Liver (tissue), 8 donors: ENCODE measurements at regions not wholly inside any gene's neighbourhood (a gene's known extent, or its start where the extent isn't known, plus 50 kb on each side); places are given as distances from the start of the nearest gene placed in this dataset.

Experiments
- DNase-seq: peaks from one replicate; pipeline ENCODE4 v3.0.0-alpha.2; 2017; ENCODE audit warnings: low spot score
- H3K27ac ChIP-seq, 2 donors: one replicate each; pipeline ENCODE4 v1.7.0; 2013; ENCODE audit warnings: inconsistent platforms in 2 of 2, low read length in 2 of 2, control low read depth in 1 of 2, low read depth in 1 of 2, mild to moderate bottlenecking in 1 of 2
- H3K27me3 ChIP-seq, 4 donors: one replicate each; pipeline versions ENCODE4 v1.6.1 to v1.7.0; 2013; ENCODE audit warnings: low read length in 3 of 4, inconsistent platforms in 1 of 4, mild to moderate bottlenecking in 1 of 4, moderate library complexity in 1 of 4; ENCODE audit not compliant: control insufficient read depth in 4 of 4, insufficient read depth in 4 of 4
- H3K36me3 ChIP-seq, 4 donors: one replicate each; pipeline versions ENCODE4 v1.6.1 to v1.7.0; 2013; ENCODE audit warnings: low read length in 3 of 4, mild to moderate bottlenecking in 3 of 4, low read depth in 1 of 4, moderate library complexity in 1 of 4; ENCODE audit not compliant: control insufficient read depth in 4 of 4, insufficient read depth in 3 of 4
- H3K4me1 ChIP-seq, 4 donors: one replicate each; pipeline versions ENCODE4 v1.6.1 to v1.7.0; 2013; ENCODE audit warnings: low read length in 3 of 4, mild to moderate bottlenecking in 3 of 4, moderate library complexity in 1 of 4; ENCODE audit not compliant: control insufficient read depth in 4 of 4, insufficient read depth in 4 of 4
- H3K4me3 ChIP-seq, 3 donors: one replicate each; pipeline versions ENCODE4 v1.6.1 to v1.7.0; 2013; ENCODE audit warnings: low read length in 3 of 3, control low read depth in 1 of 3, low read depth in 1 of 3, mild to moderate bottlenecking in 1 of 3
- H3K9ac ChIP-seq, 2 donors: one replicate each; pipeline ENCODE4 v1.7.0; 2013; ENCODE audit warnings: low read length in 2 of 2, mild to moderate bottlenecking in 2 of 2, moderate library complexity in 2 of 2, control low read depth in 1 of 2, low read depth in 1 of 2
- H3K9me3 ChIP-seq, 4 donors: one replicate each; pipeline versions ENCODE4 v1.6.1 to v1.7.0; 2013; ENCODE audit warnings: low read length in 3 of 4; ENCODE audit not compliant: control insufficient read depth in 4 of 4
- EGR1 ChIP-seq, 2 donors: IDR thresholded peaks; 2 replicates each; pipeline ENCODE4 v1.6.1; 2016 to 2018; ENCODE audit warnings: antibody characterized with exemption in 2 of 2, low read depth in 2 of 2
- FOXA1 ChIP-seq: IDR thresholded peaks from 2 replicates; pipeline ENCODE4 v1.6.1; 2016; ENCODE audit warnings: antibody characterized with exemption
- FOXA2 ChIP-seq: IDR thresholded peaks from 2 replicates; pipeline ENCODE4 v1.6.1; 2016; ENCODE audit warnings: antibody characterized with exemption
- GABPA ChIP-seq, 2 donors: IDR thresholded peaks in 1 of 2; conservative IDR thresholded peaks in 1 of 2; 2 replicates each; pipeline ENCODE4 v1.6.1; 2016; ENCODE audit warnings: antibody characterized with exemption in 2 of 2, mild to moderate bottlenecking in 1 of 2, moderate library complexity in 1 of 2
- HNF4A ChIP-seq, 2 donors: conservative IDR thresholded peaks; 2 replicates each; pipeline ENCODE4 v1.6.1; 2016; ENCODE audit warnings: antibody characterized with exemption in 2 of 2, mild to moderate bottlenecking in 2 of 2
- HNF4G ChIP-seq: IDR thresholded peaks from 2 replicates; pipeline ENCODE4 v1.6.1; 2016; ENCODE audit warnings: antibody characterized with exemption
- JUND ChIP-seq, 2 donors: IDR thresholded peaks; 2 replicates each; pipeline ENCODE4 v1.6.1; 2016; ENCODE audit warnings: antibody characterized with exemption in 2 of 2
- NR2F2 ChIP-seq: IDR thresholded peaks from 2 replicates; pipeline ENCODE4 v1.6.1; 2016; ENCODE audit warnings: antibody characterized with exemption
- RAD21 ChIP-seq, 2 donors: IDR thresholded peaks; 2 replicates each; pipeline ENCODE4 v1.6.1; 2016; ENCODE audit warnings: antibody characterized with exemption in 2 of 2, mild to moderate bottlenecking in 2 of 2
- RXRA ChIP-seq, 2 donors: IDR thresholded peaks; 2 replicates each; pipeline ENCODE4 v1.6.1; 2017 to 2018; ENCODE audit warnings: antibody characterized with exemption in 2 of 2, mild to moderate bottlenecking in 1 of 2
- SP1 ChIP-seq: IDR thresholded peaks from 2 replicates; pipeline ENCODE4 v1.6.1; 2018; ENCODE audit warnings: antibody characterized with exemption, mild to moderate bottlenecking
- TAF1 ChIP-seq: conservative IDR thresholded peaks from 2 replicates; pipeline ENCODE4 v1.6.1; 2016; ENCODE audit warnings: antibody characterized with exemption, mild to moderate bottlenecking
- YY1 ChIP-seq: IDR thresholded peaks from 2 replicates; pipeline ENCODE4 v1.6.1; 2016; ENCODE audit warnings: antibody characterized with exemption, mild to moderate bottlenecking
- WGBS: extraction: QIAGEN DNeasy Blood & Tissue Kit; methylation state at CpG from one replicate; pipeline ENCODE4 v1.1.7; 2013; 5-methylcytosine and 5-hydroxymethylcytosine counted together
- TF ChIP-seq, protein P1 (sequence below): IDR thresholded peaks from 2 replicates; pipeline ENCODE4 v1.6.1; 2016; ENCODE audit warnings: antibody characterized with exemption
- TF ChIP-seq, protein P2 (sequence below): IDR thresholded peaks from 2 replicates; pipeline ENCODE4 v1.6.1; 2016; ENCODE audit warnings: antibody characterized with exemption
- TF ChIP-seq, protein P3 (sequence below): IDR thresholded peaks from 2 replicates; pipeline ENCODE4 v1.6.1; 2016; ENCODE audit warnings: antibody characterized with exemption
- TF ChIP-seq, protein P4 (sequence below): IDR thresholded peaks from 2 replicates; pipeline ENCODE4 v1.6.1; 2016; ENCODE audit warnings: antibody characterized with exemption, mild to moderate bottlenecking
- TF ChIP-seq, protein P5 (sequence below): fragments of 150-350 bp; IDR thresholded peaks from 2 replicates; pipeline ENCODE4 v1.5.1; 2017; ENCODE audit warnings: improper control_type of control experiment, low read depth, low read length; ENCODE audit not compliant: missing input control
- donor health status: healthy.
- donor health status: healthy.
- donor health status: healthy.
- donor health status: healthy.
- donor health status: healthy.

DNA sequence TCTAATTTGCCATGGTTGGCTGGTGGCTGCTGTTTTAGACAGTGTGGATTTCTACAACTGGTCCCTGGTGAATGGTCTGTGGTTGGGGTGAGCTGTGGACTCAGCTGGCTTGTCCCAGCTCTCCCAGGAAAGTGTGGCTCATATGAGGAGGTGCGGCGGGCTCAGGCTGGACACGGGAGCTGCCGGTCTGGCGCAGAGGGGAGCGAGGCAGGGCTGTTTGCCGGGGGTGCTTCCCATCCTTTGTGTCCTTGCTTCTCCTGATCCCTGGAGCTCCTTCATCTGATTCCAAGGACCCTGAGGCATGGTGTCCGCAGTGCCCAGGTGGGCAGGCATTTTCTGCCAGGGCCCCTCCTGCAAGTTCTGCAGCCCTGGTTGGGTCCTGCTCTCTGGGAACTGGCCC is 104.9 kb downstream of the TEX29 start:
- no peak overlapping the region for H3K4me3 ChIP-seq
- no peak overlapping the region for H3K9ac ChIP-seq
- WGBS: 87% methylated on average over 8 of the region's 8 CpGs
- no peak overlapping the region for H3K27ac ChIP-seq
- peaks cover 0 to 3% (median under 1%) of the 10 kb centered on the region in 4 donors for H3K27me3 ChIP-seq
- TF ChIP-seq HNF4G (no peak), TAF1 (no peak), HNF4A (conservative IDR thresholded peaks at IDR 0.05) (no peak), YY1 (no peak), GABPA (IDR thresholded peaks at IDR 0.05 in 1 of 2, conservative IDR thresholded peaks at IDR 0.05 in 1 of 2) (no peak), JUND (IDR thresholded peaks at IDR 0.05) (no peak), NR2F2 (no peak), RAD21 (IDR thresholded peaks at IDR 0.05) (no peak), FOXA1 (no peak), EGR1 (IDR thresholded peaks at IDR 0.05; ENCODE audit: low read depth in 2 of 2) (no peak), FOXA2 (no peak), RXRA (IDR thresholded peaks at IDR 0.05) (no peak), SP1 (no peak)
- TF ChIP-seq, protein P1, sequence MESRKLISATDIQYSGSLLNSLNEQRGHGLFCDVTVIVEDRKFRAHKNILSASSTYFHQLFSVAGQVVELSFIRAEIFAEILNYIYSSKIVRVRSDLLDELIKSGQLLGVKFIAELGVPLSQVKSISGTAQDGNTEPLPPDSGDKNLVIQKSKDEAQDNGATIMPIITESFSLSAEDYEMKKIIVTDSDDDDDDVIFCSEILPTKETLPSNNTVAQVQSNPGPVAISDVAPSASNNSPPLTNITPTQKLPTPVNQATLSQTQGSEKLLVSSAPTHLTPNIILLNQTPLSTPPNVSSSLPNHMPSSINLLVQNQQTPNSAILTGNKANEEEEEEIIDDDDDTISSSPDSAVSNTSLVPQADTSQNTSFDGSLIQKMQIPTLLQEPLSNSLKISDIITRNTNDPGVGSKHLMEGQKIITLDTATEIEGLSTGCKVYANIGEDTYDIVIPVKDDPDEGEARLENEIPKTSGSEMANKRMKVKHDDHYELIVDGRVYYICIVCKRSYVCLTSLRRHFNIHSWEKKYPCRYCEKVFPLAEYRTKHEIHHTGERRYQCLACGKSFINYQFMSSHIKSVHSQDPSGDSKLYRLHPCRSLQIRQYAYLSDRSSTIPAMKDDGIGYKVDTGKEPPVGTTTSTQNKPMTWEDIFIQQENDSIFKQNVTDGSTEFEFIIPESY: no peak
- TF ChIP-seq, protein P2, sequence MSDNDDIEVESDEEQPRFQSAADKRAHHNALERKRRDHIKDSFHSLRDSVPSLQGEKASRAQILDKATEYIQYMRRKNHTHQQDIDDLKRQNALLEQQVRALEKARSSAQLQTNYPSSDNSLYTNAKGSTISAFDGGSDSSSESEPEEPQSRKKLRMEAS: no peak
- TF ChIP-seq, protein P3, sequence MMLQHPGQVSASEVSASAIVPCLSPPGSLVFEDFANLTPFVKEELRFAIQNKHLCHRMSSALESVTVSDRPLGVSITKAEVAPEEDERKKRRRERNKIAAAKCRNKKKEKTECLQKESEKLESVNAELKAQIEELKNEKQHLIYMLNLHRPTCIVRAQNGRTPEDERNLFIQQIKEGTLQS: no peak
- TF ChIP-seq, protein P4, sequence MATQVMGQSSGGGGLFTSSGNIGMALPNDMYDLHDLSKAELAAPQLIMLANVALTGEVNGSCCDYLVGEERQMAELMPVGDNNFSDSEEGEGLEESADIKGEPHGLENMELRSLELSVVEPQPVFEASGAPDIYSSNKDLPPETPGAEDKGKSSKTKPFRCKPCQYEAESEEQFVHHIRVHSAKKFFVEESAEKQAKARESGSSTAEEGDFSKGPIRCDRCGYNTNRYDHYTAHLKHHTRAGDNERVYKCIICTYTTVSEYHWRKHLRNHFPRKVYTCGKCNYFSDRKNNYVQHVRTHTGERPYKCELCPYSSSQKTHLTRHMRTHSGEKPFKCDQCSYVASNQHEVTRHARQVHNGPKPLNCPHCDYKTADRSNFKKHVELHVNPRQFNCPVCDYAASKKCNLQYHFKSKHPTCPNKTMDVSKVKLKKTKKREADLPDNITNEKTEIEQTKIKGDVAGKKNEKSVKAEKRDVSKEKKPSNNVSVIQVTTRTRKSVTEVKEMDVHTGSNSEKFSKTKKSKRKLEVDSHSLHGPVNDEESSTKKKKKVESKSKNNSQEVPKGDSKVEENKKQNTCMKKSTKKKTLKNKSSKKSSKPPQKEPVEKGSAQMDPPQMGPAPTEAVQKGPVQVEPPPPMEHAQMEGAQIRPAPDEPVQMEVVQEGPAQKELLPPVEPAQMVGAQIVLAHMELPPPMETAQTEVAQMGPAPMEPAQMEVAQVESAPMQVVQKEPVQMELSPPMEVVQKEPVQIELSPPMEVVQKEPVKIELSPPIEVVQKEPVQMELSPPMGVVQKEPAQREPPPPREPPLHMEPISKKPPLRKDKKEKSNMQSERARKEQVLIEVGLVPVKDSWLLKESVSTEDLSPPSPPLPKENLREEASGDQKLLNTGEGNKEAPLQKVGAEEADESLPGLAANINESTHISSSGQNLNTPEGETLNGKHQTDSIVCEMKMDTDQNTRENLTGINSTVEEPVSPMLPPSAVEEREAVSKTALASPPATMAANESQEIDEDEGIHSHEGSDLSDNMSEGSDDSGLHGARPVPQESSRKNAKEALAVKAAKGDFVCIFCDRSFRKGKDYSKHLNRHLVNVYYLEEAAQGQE: no peak
- TF ChIP-seq, protein P5, sequence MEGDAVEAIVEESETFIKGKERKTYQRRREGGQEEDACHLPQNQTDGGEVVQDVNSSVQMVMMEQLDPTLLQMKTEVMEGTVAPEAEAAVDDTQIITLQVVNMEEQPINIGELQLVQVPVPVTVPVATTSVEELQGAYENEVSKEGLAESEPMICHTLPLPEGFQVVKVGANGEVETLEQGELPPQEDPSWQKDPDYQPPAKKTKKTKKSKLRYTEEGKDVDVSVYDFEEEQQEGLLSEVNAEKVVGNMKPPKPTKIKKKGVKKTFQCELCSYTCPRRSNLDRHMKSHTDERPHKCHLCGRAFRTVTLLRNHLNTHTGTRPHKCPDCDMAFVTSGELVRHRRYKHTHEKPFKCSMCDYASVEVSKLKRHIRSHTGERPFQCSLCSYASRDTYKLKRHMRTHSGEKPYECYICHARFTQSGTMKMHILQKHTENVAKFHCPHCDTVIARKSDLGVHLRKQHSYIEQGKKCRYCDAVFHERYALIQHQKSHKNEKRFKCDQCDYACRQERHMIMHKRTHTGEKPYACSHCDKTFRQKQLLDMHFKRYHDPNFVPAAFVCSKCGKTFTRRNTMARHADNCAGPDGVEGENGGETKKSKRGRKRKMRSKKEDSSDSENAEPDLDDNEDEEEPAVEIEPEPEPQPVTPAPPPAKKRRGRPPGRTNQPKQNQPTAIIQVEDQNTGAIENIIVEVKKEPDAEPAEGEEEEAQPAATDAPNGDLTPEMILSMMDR: no peak
- no peaks in the 10 kb centered on the region for H3K36me3 ChIP-seq
- H3K4me1 ChIP-seq: peaks cover 0 to 5% (median 0%) of the 10 kb centered on the region in 4 donors
- no peaks in the 10 kb centered on the region for H3K9me3 ChIP-seq
- no peak for DNase-seq
